Keratinocyte (primary cell): ENCODE measurements at regions not wholly inside any gene's neighbourhood (a gene's known extent, or its start where the extent isn't known, plus 50 kb on each side); places are given as distances from the start of the nearest gene placed in this dataset.

Experiments
- DNase-seq: peaks from one replicate; pipeline ENCODE4 v3.0.0-alpha.2; 2011; ENCODE audit warnings: low read depth, missing footprints, low spot score
- FAIRE-seq: peaks from 2 replicates; lab custom pipeline; 2011; peaks lifted over from hg19 to GRCh38; lab: Jason Lieb, UNC
- H2AFZ ChIP-seq: 2 replicates; pipeline ENCODE4 v1.6.0; 2012; ENCODE audit warnings: low read length, control low read depth, inconsistent platforms; ENCODE audit not compliant: control insufficient read depth
- H3K27ac ChIP-seq: 2 replicates; pipeline ENCODE4 v1.5.1; 2011; ENCODE audit warnings: low read length; ENCODE audit not compliant: control insufficient read depth, insufficient read depth
- H3K27me3 ChIP-seq: 3 replicates; pipeline ENCODE4 v1.6.0; 2011; ENCODE audit warnings: low read length; ENCODE audit not compliant: control insufficient read depth, insufficient read depth; ENCODE audit errors: extremely low read depth
- H3K36me3 ChIP-seq, 2 experiments: 2 replicates in 1 of 2; 3 replicates in 1 of 2; pipeline ENCODE4 v1.5.1; 2011; ENCODE audit warnings: low read length in 2 of 2, mild to moderate bottlenecking in 1 of 2; ENCODE audit not compliant: control insufficient read depth in 2 of 2, insufficient read depth in 2 of 2; ENCODE audit errors: extremely low read depth in 1 of 2
- H3K4me1 ChIP-seq: 3 replicates; pipeline ENCODE4 v1.5.1; 2011; ENCODE audit warnings: low read length; ENCODE audit not compliant: control insufficient read depth, insufficient read depth; ENCODE audit errors: extremely low read depth
- H3K4me2 ChIP-seq: 3 replicates; pipeline ENCODE4 v1.6.0; 2011; ENCODE audit warnings: low read depth, low read length; ENCODE audit not compliant: control insufficient read depth, insufficient read depth; ENCODE audit errors: extremely low read depth
- H3K4me3 ChIP-seq, 3 experiments: fragments of 200-600 bp in 1 of 3; sonication (generic) in 1 of 3; 2 replicates in 2 of 3; 3 replicates in 1 of 3; pipeline ENCODE4 v1.5.1; 2011 to 2016; ENCODE audit warnings: low read length in 3 of 3, mild to moderate bottlenecking in 3 of 3, control low read depth in 2 of 3, inconsistent platforms in 1 of 3, low read depth in 1 of 3, mixed read lengths in 1 of 3, mixed run types in 1 of 3, moderate library complexity in 1 of 3; ENCODE audit not compliant: control insufficient read depth in 2 of 3, insufficient read depth in 2 of 3; ENCODE audit errors: extremely low read depth in 1 of 3
- H3K79me2 ChIP-seq: 2 replicates; pipeline ENCODE4 v1.6.0; 2012; ENCODE audit warnings: low read length; ENCODE audit not compliant: control insufficient read depth, insufficient read depth
- H3K9ac ChIP-seq: 3 replicates; pipeline ENCODE4 v1.6.0; 2011; ENCODE audit warnings: low read length; ENCODE audit not compliant: control insufficient read depth, insufficient read depth; ENCODE audit errors: extremely low read depth
- H3K9me1 ChIP-seq: 3 replicates; pipeline ENCODE4 v1.6.0; 2011; ENCODE audit warnings: low read length; ENCODE audit not compliant: control insufficient read depth, insufficient read depth; ENCODE audit errors: extremely low read depth
- H3K9me3 ChIP-seq: 2 replicates; pipeline ENCODE4 v1.5.1; 2012; ENCODE audit warnings: low read depth, low read length; ENCODE audit not compliant: control insufficient read depth
- H4K20me1 ChIP-seq: 3 replicates; pipeline ENCODE4 v1.6.0; 2011; ENCODE audit warnings: low read length; ENCODE audit not compliant: control insufficient read depth, insufficient read depth; ENCODE audit errors: extremely low read depth
- CTCF ChIP-seq, 3 experiments: IDR thresholded peaks in 1 of 3; conservative IDR thresholded peaks in 1 of 3; optimal IDR thresholded peaks in 1 of 3; 2 replicates in 2 of 3; 3 replicates in 1 of 3; pipeline versions ENCODE3 to v1.5.1; 2011; ENCODE audit warnings: low read length in 3 of 3, mild to moderate bottlenecking in 3 of 3, moderate library complexity in 2 of 3, control low read depth in 1 of 3, inconsistent platforms in 1 of 3; ENCODE audit not compliant: insufficient read depth in 2 of 3; ENCODE audit errors: extremely low read depth in 1 of 3
- EZH2 ChIP-seq: IDR thresholded peaks from one replicate; pipeline ENCODE4 v1.6.1; 2012; ENCODE audit warnings: inconsistent platforms, mild to moderate bottlenecking, low read length, moderate library complexity
- dilution Hi-C: fragments of 300-500 bp; cut with MboI; formaldehyde crosslinking; loops from one replicate; pipeline ENCODE4 v1.7.0; 2020; ENCODE audit warnings: low sequenced_read_pairs; ENCODE audit not compliant: extremely low pct_ligation_motif_present

- dilution Hi-C loops: no loop called here
- H3K4me3 ChIP-seq: no peak overlapping the region
- H3K4me2 ChIP-seq: no peak overlapping the region
- H4K20me1 ChIP-seq: no peaks in the 10 kb centered on the region
- no peaks in the 10 kb centered on the region for H3K36me3 ChIP-seq
- H3K4me1 ChIP-seq: no peaks in the 10 kb centered on the region
- H3K79me2 ChIP-seq: no peaks in the 10 kb centered on the region
- no peak overlapping the region for H3K27ac ChIP-seq
- no peaks in the 10 kb centered on the region for H3K27me3 ChIP-seq
- no peak for FAIRE-seq
- no peak overlapping the region for H3K9ac ChIP-seq
- H2AFZ ChIP-seq: no peak overlapping the region
- H3K9me1 ChIP-seq: no peaks in the 10 kb centered on the region
- no peak for DNase-seq
- H3K9me3 ChIP-seq: no peaks in the 10 kb centered on the region
- TF ChIP-seq EZH2 (no peak), CTCF (optimal IDR thresholded peaks at IDR 0.05 in 1 of 3, IDR thresholded peaks at IDR 0.05 in 1 of 3, conservative IDR thresholded peaks at IDR 0.05 in 1 of 3; ENCODE audit: extremely low read depth in 1 of 3, insufficient read depth in 2 of 3, low read length in 3 of 3) (peak in 2 of 3 experiments; percentile 4 to 19)
Observed at GRCh38 chr14:29999013-29999539, 71.4 kb upstream of the PRKD1 start.

GRCh38 chr14:30002859-30003258 lies 75.2 kb upstream of the PRKD1 start:
- dilution Hi-C loops: no loop called here
- no peak for FAIRE-seq

More at GRCh38 chr14:30002859-30003258, 75.2 kb upstream of the PRKD1 start:
- no peak overlapping the region for H3K4me2 ChIP-seq
- no peaks in the 10 kb centered on the region for H3K36me3 ChIP-seq
- H3K4me1 ChIP-seq: no peaks in the 10 kb centered on the region
- H3K9me3 ChIP-seq: no peaks in the 10 kb centered on the region
- H3K9ac ChIP-seq: no peak overlapping the region
- TF ChIP-seq EZH2: no peak
- no peak for TF ChIP-seq CTCF (optimal IDR thresholded peaks at IDR 0.05 in 1 of 3, IDR thresholded peaks at IDR 0.05 in 1 of 3, conservative IDR thresholded peaks at IDR 0.05 in 1 of 3; ENCODE audit: extremely low read depth in 1 of 3, insufficient read depth in 2 of 3, low read length in 3 of 3)
- no peak overlapping the region for H2AFZ ChIP-seq
- no peaks in the 10 kb centered on the region for H3K79me2 ChIP-seq
- no peaks in the 10 kb centered on the region for H4K20me1 ChIP-seq
- H3K4me3 ChIP-seq: no peak overlapping the region
- H3K27ac ChIP-seq: no peak overlapping the region
- H3K9me1 ChIP-seq: no peaks in the 10 kb centered on the region
- no peaks in the 10 kb centered on the region for H3K27me3 ChIP-seq
- DNase-seq: no peak
